ENCODE measurements at regions not wholly inside any gene's neighbourhood (a gene's known extent, or its start where the extent isn't known, plus 50 kb on each side); places are given as distances from the start of the nearest gene placed in this dataset.

GRCh38 chr3:154598166-154598565 is 168.2 kb upstream of the GPR149 start:
- BruUV-seq (replicated peaks) = no TSS peak
- DNase-seq = no peak
- H3K9me3 ChIP-seq = no peaks in the 10 kb centered on the region
- no peaks in the 10 kb centered on the region for H3K36me3 ChIP-seq (ENCODE audit: control insufficient read depth, insufficient read depth, low read length)
- no peak overlapping the region for H3K4me3 ChIP-seq (ENCODE audit: low read depth, low read length)
- no peaks in the 10 kb centered on the region for H3K36me3 Mint-ChIP-seq (ENCODE audit: insufficient read depth, unreplicated experiment)
- H3K4me1 Mint-ChIP-seq (ENCODE audit: low read depth, unreplicated experiment) = peaks cover 6% of the 10 kb centered on the region
- no peak overlapping the region for H3K4me3 Mint-ChIP-seq (ENCODE audit: unreplicated experiment)
- no peak overlapping the region for H3K27ac Mint-ChIP-seq (ENCODE audit: unreplicated experiment)
- no peak for TF ChIP-seq CTCF (IDR thresholded peaks at IDR 0.05; ENCODE audit: insufficient read depth in 1 of 2, low read depth in 1 of 2, low read length in 1 of 2, severe bottlenecking in 1 of 2, unreplicated experiment in 1 of 2)
- intact Hi-C loops (cut with micrococcal nuclease; ENCODE audit: unreplicated experiment) = no loop called here
- ChIA-PET CTCF (no interaction called here), POLR2A (no interaction called here)
- H3K4me1 ChIP-seq = no peaks in the 10 kb centered on the region
- no peaks in the 10 kb centered on the region for H3K9me3 Mint-ChIP-seq (ENCODE audit: unreplicated experiment)
- H3K27me3 Mint-ChIP-seq (ENCODE audit: insufficient read depth, unreplicated experiment) = peaks cover 7% of the 10 kb centered on the region
- H3K27me3 ChIP-seq (replicated peaks; ENCODE audit: control insufficient read depth, insufficient read depth, low read length) = no peaks in the 10 kb centered on the region

GRCh38 chr3:154590675-154591384 is 160.8 kb upstream of the GPR149 start:
- no peak overlapping the region for H3K4me3 Mint-ChIP-seq (ENCODE audit: unreplicated experiment)
- no peaks in the 10 kb centered on the region for H3K9me3 Mint-ChIP-seq (ENCODE audit: unreplicated experiment)
- H3K9me3 ChIP-seq = no peaks in the 10 kb centered on the region
- no peak for DNase-seq
- POLR2A ChIA-PET = no interaction called here
- H3K27me3 ChIP-seq (replicated peaks; ENCODE audit: control insufficient read depth, insufficient read depth, low read length) = no peaks in the 10 kb centered on the region
- intact Hi-C loops (cut with micrococcal nuclease; ENCODE audit: unreplicated experiment) = no loop called here
- H3K27me3 Mint-ChIP-seq (ENCODE audit: insufficient read depth, unreplicated experiment) = peaks cover 3% of the 10 kb centered on the region
- H3K36me3 ChIP-seq (ENCODE audit: control insufficient read depth, insufficient read depth, low read length) = no peaks in the 10 kb centered on the region
- no peak for TF ChIP-seq CTCF (IDR thresholded peaks at IDR 0.05; ENCODE audit: insufficient read depth in 1 of 2, low read depth in 1 of 2, low read length in 1 of 2, severe bottlenecking in 1 of 2, unreplicated experiment in 1 of 2)
- H3K4me3 ChIP-seq (ENCODE audit: low read depth, low read length) = no peak overlapping the region
- H3K4me1 Mint-ChIP-seq (ENCODE audit: low read depth, unreplicated experiment) = no peaks in the 10 kb centered on the region
- H3K36me3 Mint-ChIP-seq (ENCODE audit: insufficient read depth, unreplicated experiment) = no peaks in the 10 kb centered on the region
- no peaks in the 10 kb centered on the region for H3K4me1 ChIP-seq
- H3K27ac Mint-ChIP-seq (ENCODE audit: unreplicated experiment) = no peak overlapping the region
- BruUV-seq (replicated peaks) = no TSS peak
- CTCF ChIA-PET = no interaction called here

- BruUV-seq (replicated peaks) = no TSS peak
- no peaks in the 10 kb centered on the region for H3K36me3 ChIP-seq (ENCODE audit: control insufficient read depth, insufficient read depth, low read length)
- no peak for DNase-seq
- no peaks in the 10 kb centered on the region for H3K36me3 Mint-ChIP-seq (ENCODE audit: insufficient read depth, unreplicated experiment)
- no peaks in the 10 kb centered on the region for H3K27me3 ChIP-seq (replicated peaks; ENCODE audit: control insufficient read depth, insufficient read depth, low read length)
- no peak overlapping the region for H3K4me3 Mint-ChIP-seq (ENCODE audit: unreplicated experiment)
- no peak overlapping the region for H3K27ac Mint-ChIP-seq (ENCODE audit: unreplicated experiment)
- H3K27me3 Mint-ChIP-seq (ENCODE audit: insufficient read depth, unreplicated experiment) = peaks cover 5% of the 10 kb centered on the region
- H3K9me3 ChIP-seq = no peaks in the 10 kb centered on the region
- no peaks in the 10 kb centered on the region for H3K9me3 Mint-ChIP-seq (ENCODE audit: unreplicated experiment)
- TF ChIP-seq CTCF (IDR thresholded peaks at IDR 0.05; ENCODE audit: insufficient read depth in 1 of 2, low read depth in 1 of 2, low read length in 1 of 2, severe bottlenecking in 1 of 2, unreplicated experiment in 1 of 2) = no peak
- ChIA-PET POLR2A (no interaction called here), CTCF (no interaction called here)
- H3K4me1 ChIP-seq = no peaks in the 10 kb centered on the region
- no peaks in the 10 kb centered on the region for H3K4me1 Mint-ChIP-seq (ENCODE audit: low read depth, unreplicated experiment)
- no peak overlapping the region for H3K4me3 ChIP-seq (ENCODE audit: low read depth, low read length)
- intact Hi-C loops (cut with micrococcal nuclease; ENCODE audit: unreplicated experiment) = no loop called here
These were observed 158.8 kb upstream of the GPR149 start for GRCh38 chr3:154588831-154589230.
